ENCODE measurements at regions not wholly inside any gene's neighbourhood (a gene's known extent, or its start where the extent isn't known, plus 50 kb on each side); places are given as distances from the start of the nearest gene placed in this dataset.

DNA sequence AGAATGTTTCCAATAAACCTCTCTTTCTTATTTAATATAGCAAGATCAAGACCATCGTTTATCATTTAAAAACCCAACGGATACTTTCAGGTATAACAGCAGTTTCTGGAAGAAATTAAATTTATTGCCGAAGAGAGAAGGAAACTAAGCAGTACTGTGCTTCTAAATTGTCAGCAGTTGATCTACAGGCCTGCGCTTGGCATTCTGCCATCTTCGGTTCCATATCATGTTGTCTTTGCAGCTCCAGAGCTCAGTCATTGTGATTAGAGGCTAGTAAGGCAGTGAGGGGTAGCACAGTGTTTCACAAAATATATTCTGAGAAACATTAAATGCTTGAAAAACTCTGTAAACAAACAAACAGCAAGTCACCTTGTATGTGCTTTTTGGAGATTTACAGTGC lies 301.3 kb downstream of the REEP3 start:
- TF ChIP-seq CTCF (IDR thresholded peaks at IDR 0.05) (no peak), POLR2A (IDR thresholded peaks at IDR 0.05) (no peak), EP300 (IDR thresholded peaks at IDR 0.05) (no peak), POLR2AphosphoS5 (IDR thresholded peaks at IDR 0.05) (no peak)
